Panc1 (cell line): ENCODE measurements at regions not wholly inside any gene's neighbourhood (a gene's known extent, or its start where the extent isn't known, plus 50 kb on each side); places are given as distances from the start of the nearest gene placed in this dataset.

Experiments
- CTCF ChIP-seq: fragments of 450-650 bp; IDR thresholded peaks from 2 replicates; pipeline ENCODE4 v1.5.1; 2017; ENCODE audit warnings: mild to moderate bottlenecking
- POLR2AphosphoS5 ChIP-seq: IDR thresholded peaks from 2 replicates; pipeline ENCODE4 v1.6.1; 2012; ENCODE audit warnings: mild to moderate bottlenecking, low read depth, low read length, moderate library complexity
- SIN3A ChIP-seq: IDR thresholded peaks from 2 replicates; pipeline ENCODE4 v1.6.1; 2012; ENCODE audit warnings: low read depth, mild to moderate bottlenecking, low read length, moderate library complexity, borderline replicate concordance; ENCODE audit not compliant: insufficient read depth
- TF ChIP-seq, protein P1 (sequence below), 2 experiments: IDR thresholded peaks; 2 replicates each; pipeline ENCODE4 v1.6.1; 2011 to 2012; ENCODE audit warnings: low read depth in 2 of 2, control low read depth in 1 of 2, low read length in 1 of 2, mild to moderate bottlenecking in 1 of 2, moderate library complexity in 1 of 2; ENCODE audit not compliant: insufficient read depth in 1 of 2

DNA sequence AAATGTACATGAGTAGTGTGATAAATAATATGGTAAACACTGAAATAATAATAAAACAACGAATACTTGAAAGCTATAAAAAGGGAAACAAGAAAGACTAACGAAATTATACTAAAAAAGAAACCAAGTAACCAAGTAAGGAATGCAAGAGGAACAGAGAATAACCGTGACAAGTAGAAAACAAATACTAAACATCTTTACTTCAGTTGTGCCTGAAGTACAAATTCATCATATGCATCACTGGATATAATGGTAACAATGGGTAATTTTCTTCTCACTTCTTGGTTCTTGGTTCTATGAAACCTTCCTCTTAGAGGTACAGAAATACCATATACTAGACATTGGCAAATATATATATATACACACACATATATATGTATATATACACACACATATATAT lies 1093.6 kb upstream of the B3GALT2 start:
- no peak for TF ChIP-seq CTCF
- no peak for TF ChIP-seq POLR2AphosphoS5
- TF ChIP-seq SIN3A = no peak
- TF ChIP-seq, protein P1, sequence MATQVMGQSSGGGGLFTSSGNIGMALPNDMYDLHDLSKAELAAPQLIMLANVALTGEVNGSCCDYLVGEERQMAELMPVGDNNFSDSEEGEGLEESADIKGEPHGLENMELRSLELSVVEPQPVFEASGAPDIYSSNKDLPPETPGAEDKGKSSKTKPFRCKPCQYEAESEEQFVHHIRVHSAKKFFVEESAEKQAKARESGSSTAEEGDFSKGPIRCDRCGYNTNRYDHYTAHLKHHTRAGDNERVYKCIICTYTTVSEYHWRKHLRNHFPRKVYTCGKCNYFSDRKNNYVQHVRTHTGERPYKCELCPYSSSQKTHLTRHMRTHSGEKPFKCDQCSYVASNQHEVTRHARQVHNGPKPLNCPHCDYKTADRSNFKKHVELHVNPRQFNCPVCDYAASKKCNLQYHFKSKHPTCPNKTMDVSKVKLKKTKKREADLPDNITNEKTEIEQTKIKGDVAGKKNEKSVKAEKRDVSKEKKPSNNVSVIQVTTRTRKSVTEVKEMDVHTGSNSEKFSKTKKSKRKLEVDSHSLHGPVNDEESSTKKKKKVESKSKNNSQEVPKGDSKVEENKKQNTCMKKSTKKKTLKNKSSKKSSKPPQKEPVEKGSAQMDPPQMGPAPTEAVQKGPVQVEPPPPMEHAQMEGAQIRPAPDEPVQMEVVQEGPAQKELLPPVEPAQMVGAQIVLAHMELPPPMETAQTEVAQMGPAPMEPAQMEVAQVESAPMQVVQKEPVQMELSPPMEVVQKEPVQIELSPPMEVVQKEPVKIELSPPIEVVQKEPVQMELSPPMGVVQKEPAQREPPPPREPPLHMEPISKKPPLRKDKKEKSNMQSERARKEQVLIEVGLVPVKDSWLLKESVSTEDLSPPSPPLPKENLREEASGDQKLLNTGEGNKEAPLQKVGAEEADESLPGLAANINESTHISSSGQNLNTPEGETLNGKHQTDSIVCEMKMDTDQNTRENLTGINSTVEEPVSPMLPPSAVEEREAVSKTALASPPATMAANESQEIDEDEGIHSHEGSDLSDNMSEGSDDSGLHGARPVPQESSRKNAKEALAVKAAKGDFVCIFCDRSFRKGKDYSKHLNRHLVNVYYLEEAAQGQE (IDR thresholded peaks at IDR 0.05; ENCODE audit: insufficient read depth in 1 of 2, low read depth in 2 of 2, low read length in 1 of 2) = no peak
